ENCODE measurements at regions not wholly inside any gene's neighbourhood (a gene's known extent, or its start where the extent isn't known, plus 50 kb on each side); places are given as distances from the start of the nearest gene placed in this dataset.
"Not testable (repeated sequence)": the region's sequence is repeated elsewhere in the genome, so short reads cannot be mapped to it uniquely, and the experiment has no call there.

DNA sequence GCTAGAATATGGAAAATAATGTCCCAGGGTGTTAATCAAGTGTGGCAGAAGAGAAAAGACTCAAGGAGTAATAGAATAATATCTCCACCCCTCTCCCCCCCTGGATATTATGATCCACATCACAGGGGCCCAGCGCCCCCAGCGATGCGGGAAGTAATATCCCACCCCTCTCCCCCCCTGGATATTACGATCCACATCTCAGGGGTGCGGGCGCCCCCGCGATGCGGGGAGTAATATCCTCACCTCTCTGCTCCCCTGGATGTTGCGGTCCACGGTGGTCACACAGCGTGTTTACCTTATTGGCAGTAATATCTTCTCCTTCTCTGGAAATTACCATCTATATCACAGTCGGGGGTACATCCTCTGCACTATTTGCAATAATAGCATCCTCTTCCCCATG, 97.1 kb upstream of the OSBPL11 start:
- intact Hi-C loops (cut with DNase I) = no loop called here
- Histone ChIP-seq H3K27me3 (no peaks in the 10 kb centered on the region), H3K36me3 (no peaks in the 10 kb centered on the region), H3K4me3 (no peak overlapping the region), H3K27ac (no peak overlapping the region), H3K9me3 (no peaks in the 10 kb centered on the region), H3K4me1 (no peaks in the 10 kb centered on the region)
- no peak for ATAC-seq
- TF ChIP-seq, protein P1, sequence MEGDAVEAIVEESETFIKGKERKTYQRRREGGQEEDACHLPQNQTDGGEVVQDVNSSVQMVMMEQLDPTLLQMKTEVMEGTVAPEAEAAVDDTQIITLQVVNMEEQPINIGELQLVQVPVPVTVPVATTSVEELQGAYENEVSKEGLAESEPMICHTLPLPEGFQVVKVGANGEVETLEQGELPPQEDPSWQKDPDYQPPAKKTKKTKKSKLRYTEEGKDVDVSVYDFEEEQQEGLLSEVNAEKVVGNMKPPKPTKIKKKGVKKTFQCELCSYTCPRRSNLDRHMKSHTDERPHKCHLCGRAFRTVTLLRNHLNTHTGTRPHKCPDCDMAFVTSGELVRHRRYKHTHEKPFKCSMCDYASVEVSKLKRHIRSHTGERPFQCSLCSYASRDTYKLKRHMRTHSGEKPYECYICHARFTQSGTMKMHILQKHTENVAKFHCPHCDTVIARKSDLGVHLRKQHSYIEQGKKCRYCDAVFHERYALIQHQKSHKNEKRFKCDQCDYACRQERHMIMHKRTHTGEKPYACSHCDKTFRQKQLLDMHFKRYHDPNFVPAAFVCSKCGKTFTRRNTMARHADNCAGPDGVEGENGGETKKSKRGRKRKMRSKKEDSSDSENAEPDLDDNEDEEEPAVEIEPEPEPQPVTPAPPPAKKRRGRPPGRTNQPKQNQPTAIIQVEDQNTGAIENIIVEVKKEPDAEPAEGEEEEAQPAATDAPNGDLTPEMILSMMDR (IDR thresholded peaks at IDR 0.05) = no peak
- no peak for DNase-seq

DNA sequence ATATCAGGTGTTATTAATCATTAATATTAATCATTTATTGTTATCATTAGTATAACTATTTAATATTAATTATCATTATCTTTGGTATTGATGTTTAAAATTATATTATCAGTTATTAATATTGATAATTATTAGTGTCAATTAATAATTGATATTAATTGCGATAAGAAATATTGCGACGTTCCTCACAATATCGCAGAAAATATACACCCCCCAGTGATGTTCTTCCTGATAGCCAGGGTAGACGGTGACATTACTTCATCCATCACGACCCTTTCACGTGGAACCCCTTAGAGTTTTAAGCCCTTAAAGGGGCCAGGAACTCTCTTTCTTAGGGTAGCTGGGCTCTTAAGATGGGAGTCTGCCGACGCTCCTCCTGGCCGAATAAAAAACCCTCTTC, 98.6 kb upstream of the OSBPL11 start:
- no peaks in the 10 kb centered on the region for H3K9me3 ChIP-seq
- ATAC-seq (no peak), DNase-seq (no peak)
- intact Hi-C loops (cut with DNase I) = no loop called here
- H3K27ac ChIP-seq = no peak overlapping the region
- no peaks in the 10 kb centered on the region for H3K4me1 ChIP-seq
- TF ChIP-seq, protein P1 (IDR thresholded peaks at IDR 0.05) = no peak
- no peaks in the 10 kb centered on the region for H3K27me3 ChIP-seq
- H3K36me3 ChIP-seq = no peaks in the 10 kb centered on the region
- no peak overlapping the region for H3K4me3 ChIP-seq

DNA sequence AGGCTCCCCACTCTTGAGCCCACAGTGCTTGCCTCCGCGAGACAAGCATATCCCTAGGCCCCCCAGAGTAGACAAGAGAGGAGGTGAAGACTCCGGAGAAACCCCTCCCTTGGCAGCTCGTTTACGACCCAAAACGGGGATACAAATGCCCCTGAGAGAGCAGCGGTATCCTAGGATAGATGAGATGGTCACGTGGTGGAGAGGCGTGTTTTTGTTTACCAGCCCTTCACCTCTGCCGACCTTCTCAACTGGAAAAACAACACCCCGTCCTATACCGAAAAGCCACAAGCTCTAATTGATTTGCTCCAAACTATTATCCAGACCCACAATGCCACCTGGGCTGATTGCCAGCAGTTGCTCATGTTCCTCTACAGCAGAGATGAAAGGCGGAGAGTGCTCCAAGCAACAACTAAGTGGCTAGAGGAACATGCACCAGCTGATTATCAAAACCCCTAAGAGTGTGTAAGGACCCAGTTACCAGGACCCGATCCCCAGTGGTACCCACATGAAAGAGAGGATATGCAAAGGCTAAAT, 99.5 kb upstream of the OSBPL11 start:
- H3K4me3 ChIP-seq = no peak overlapping the region
- no peak overlapping the region for H3K27ac ChIP-seq
- H3K36me3 ChIP-seq = no peaks in the 10 kb centered on the region
- intact Hi-C loops (cut with DNase I) = no loop called here
- TF ChIP-seq, protein P1 (IDR thresholded peaks at IDR 0.05) = no peak
- H3K27me3 ChIP-seq = no peaks in the 10 kb centered on the region
- no peaks in the 10 kb centered on the region for H3K9me3 ChIP-seq
- H3K4me1 ChIP-seq = no peaks in the 10 kb centered on the region
- no peak for ATAC-seq
- DNase-seq = no peak

DNA sequence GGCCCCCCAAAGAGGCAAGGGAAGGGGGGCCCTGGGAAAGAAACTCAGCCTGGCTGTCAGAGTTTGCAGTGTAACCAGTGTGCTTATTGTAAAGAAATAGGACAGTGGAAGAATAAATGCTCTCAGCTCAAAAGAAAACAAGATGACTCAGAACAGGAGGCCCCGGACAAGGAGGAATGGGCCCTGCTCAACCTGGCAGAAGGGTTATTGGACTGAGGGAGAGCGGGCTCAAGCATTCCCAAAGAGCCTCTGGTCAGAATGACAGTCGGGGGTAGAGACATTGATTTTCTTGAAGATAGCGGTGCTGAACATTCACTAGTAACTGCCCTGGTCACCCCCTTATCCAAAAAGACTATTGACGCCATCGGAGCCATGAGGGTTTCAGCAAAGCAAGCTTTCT, 100.4 kb upstream of the OSBPL11 start:
- DNase-seq = no peak
- Histone ChIP-seq H3K4me3 (no peak overlapping the region), H3K36me3 (no peaks in the 10 kb centered on the region), H3K27me3 (no peaks in the 10 kb centered on the region), H3K9me3 (no peaks in the 10 kb centered on the region), H3K4me1 (no peaks in the 10 kb centered on the region), H3K27ac (no peak overlapping the region)
- no peak for ATAC-seq
- TF ChIP-seq, protein P1 (IDR thresholded peaks at IDR 0.05) = no peak
- intact Hi-C loops (cut with DNase I) = no loop called here

DNA sequence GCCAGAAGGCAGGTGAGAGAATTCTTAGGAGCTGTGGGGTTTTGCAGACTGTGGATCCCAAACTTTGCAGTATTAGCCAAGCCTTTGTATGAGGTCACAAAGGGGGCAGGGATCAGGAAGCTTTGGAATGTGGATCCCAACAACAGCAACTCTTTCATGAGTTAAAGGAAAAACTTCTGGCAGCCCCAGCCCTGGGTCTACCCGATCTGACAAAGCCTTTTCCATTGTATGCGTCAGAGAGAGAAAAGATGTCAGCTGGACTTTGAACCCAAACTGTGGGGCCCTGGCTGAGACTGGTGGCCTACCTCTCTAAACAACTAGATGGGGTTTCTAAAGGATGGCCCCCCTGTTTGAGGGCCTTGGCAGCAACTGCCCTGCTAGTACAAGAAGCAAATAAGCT, 101.8 kb upstream of the OSBPL11 start:
- DNase-seq; intact Hi-C loops (cut with DNase I); ATAC-seq; H3K27me3 ChIP-seq; H3K4me3 ChIP-seq; H3K36me3 ChIP-seq; H3K27ac ChIP-seq; H3K9me3 ChIP-seq; H3K4me1 ChIP-seq: not testable (repeated sequence)

DNA sequence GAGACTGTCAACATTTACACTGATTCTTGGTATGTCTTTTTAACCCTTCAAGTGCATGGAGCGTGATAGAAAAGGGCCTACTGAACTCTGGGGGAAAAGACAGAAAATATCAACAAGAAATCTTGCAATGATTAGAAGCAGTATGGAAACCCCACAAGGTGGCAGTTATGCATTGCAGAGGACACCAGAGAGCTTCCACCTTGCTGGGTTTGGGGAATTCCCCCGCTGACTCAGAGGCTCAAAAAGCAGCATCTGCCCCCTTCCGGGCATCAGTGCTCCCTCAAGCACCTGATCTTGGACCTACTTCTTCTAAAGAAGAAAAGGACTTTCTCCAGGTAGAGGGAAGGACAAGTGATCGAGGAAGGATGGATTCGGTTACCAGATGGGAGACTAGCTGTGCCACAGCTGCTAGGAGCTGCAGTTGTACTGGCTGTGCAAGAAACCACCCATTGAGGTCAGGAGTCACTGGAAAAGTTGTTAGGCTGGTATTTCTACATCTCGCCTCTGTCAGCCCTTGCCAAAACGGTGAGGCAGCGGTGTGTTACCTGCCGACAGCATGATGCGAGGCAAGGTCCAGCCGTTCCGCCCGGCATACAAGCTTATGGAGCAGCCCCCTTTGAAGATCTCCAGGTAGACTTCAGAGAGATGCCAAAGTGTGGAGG, 102.8 kb upstream of the OSBPL11 start:
- intact Hi-C loops (cut with DNase I); DNase-seq; H3K4me3 ChIP-seq; H3K9me3 ChIP-seq; H3K27me3 ChIP-seq; H3K36me3 ChIP-seq; ATAC-seq; H3K27ac ChIP-seq; H3K4me1 ChIP-seq: not testable (repeated sequence)

DNA sequence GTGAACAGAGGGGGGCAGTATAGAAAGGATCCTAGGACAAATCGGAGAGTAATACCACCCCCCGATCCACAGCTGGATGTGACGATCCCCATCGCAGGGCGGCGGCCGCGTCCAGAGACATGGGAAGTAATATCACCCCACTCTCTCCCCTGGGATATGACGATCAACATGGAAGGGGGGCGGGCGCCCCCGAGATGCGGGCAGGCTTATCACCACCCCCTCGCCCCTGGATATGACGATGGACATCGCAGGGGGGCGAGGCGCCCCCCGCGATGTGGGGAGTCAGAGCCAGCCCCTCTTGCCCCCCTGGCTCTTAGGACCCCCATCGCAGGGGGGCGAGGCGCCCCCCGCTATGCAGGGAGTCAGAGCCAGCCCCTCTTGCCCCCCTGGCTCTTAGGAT, 120.4 kb upstream of the OSBPL11 start:
- no peak for DNase-seq
- TF ChIP-seq, protein P1 (IDR thresholded peaks at IDR 0.05) = no peak
- intact Hi-C loops (cut with DNase I) = no loop called here

DNA sequence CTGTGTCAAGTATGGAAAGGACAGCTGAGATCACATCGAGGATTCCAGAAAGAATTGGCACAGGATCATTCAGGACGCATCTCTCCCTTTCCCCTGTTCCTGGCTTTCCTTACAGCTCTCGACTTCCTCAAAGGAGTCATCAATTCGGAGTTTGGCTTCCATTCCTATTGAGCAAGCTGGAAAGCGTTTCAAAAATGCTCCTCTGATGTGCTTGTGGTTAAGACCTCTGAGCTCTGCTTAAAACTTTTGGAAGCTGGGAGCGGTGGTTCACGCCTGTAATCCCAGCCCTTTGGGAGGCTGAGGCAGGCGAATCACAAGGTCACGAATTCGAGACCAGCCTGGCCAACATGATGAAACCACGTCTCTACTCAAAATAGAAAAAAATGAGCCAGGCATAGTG, 136.9 kb upstream of the OSBPL11 start:
- intact Hi-C loops (cut with DNase I); H3K36me3 ChIP-seq; H3K9me3 ChIP-seq; H3K4me1 ChIP-seq; H3K27me3 ChIP-seq; H3K27ac ChIP-seq; ATAC-seq; H3K4me3 ChIP-seq; DNase-seq: not testable (repeated sequence)

More for the DNA sequence above, 120.4 kb upstream of the OSBPL11 start:
- H3K27me3 ChIP-seq = no peaks in the 10 kb centered on the region
- no peak overlapping the region for H3K4me3 ChIP-seq
- ATAC-seq = no peak
- H3K4me1 ChIP-seq = no peaks in the 10 kb centered on the region
- no peak overlapping the region for H3K27ac ChIP-seq
- no peaks in the 10 kb centered on the region for H3K9me3 ChIP-seq
- H3K36me3 ChIP-seq = no peaks in the 10 kb centered on the region

DNA sequence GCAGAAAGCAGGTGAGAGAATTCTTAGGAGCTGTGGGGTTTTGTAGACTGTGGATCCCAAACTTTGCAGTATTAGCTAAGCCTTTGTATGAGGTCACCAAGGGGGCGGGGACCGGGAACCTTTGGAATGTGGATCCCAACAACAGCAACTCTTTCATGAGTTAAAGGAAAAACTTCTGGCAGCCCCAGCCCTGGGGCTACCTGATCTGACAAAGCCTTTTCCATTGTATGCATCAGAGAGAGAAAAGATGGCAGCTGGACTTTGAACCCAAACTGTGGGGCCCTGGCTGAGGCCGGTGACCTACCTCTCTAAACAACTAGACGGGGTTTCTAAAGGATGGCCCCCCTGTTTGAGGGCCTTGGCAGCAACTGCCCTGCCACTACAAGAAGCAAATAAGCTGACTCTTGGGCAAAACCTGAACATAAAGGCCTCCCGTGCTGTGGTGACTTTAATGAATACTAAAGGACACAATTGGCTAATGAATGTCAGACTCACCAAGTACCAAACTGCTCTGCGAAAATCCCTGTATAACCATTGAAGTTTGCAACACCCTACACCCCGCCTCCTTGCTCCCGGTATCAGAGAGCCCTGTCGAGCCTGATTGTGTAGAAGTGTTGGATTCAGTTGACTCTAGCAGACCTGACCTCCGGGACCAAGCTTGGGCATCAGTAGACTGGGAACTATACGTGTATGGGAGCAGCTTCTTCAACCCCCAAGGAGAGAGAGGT, 146.9 kb upstream of the OSBPL11 start:
- H3K27ac ChIP-seq; H3K36me3 ChIP-seq; DNase-seq; ATAC-seq; intact Hi-C loops (cut with DNase I); H3K9me3 ChIP-seq; H3K27me3 ChIP-seq; H3K4me3 ChIP-seq; H3K4me1 ChIP-seq: not testable (repeated sequence)

All from upper lobe of right lung (tissue), 1 donor.